HG02884 (cell line): ENCODE measurements at regions not wholly inside any gene's neighbourhood (a gene's known extent, or its start where the extent isn't known, plus 50 kb on each side); places are given as distances from the start of the nearest gene placed in this dataset.

Experiments used
- ATAC-seq: cut with Tn5 transposase; IDR thresholded peaks from one replicate; pipeline ENCODE4 v1.9.1; 2021; ENCODE audit warnings: mild to moderate bottlenecking, moderate library complexity; ENCODE audit not compliant: unreplicated experiment

- ATAC-seq, result no peak
These were observed 629.0 kb downstream of the TBC1D22A start for GRCh38 chr22:47391169-47392053.

DNA sequence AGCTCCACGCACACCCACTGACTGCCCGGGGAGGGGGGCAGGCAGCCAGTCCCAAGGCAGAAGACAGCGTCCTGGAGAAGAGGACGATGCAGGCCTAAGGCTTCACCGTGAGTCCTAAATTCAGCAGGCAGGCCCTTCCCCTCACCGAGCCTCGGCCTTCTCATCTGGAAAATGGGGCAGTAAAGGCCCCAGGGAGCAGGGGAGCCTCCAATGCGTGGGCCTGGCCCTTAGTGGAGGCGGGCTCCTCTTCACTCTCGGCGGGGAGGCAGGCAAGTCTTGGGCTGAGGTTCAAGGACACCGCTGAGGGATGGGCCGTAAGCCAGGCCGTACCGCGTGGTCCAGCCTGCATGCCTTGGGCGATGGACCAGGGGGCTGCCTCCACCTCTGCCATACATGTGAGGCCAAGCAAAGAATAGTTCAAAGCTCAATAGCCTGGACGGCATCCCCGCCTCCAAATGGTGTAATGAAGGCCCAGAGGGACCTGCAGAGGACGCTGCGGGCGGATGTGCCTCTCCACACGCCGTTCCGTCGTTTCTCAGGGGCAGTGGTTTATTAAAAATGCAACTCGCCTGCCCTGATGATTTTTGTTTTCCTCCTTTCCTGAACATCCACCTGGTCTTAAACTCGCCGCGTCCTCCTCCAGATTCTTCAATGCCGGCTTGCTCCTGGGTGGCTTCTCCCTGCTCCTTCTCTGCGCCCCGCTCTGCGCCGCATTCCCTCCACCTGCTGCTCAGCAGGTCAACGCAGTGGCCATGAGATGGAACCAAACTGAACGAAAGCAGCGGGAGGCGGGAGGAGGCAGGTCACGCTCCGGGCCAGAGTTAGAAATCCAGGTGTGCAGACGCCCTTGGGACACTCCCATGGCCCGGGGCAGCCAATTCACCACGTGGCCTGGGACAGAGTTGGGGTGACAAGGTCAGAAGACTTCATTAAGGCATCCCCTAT is 627.8 kb downstream of the TBC1D22A start:
- ATAC-seq, result no peak

DNA sequence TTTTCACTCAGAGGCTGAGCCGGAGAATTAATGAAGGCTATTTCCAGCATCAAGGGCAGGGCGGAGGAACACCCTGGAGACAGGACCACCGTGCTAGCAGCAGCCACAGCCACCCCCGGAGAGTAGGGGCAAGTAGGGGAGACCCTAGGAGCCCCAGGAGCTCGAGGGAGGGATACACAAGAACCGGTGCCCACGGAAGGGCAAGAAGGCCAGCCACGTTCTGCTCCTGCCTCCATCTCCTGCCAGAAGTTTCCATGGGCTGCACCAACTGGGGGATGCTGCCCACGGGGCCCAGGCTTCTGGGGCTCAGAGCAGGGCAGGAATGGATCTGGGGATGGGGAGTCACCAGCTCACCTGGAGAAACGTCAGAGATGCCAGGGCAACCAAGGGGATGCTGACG is 626.8 kb downstream of the TBC1D22A start:
- ATAC-seq, result no peak

GRCh38 chr22:47388778-47389177 is 626.3 kb downstream of the TBC1D22A start:
- no peak for ATAC-seq

GRCh38 chr22:47388331-47388730 is 625.9 kb downstream of the TBC1D22A start:
- no peak for ATAC-seq

- no peak for ATAC-seq
These were observed 624.5 kb downstream of the TBC1D22A start for GRCh38 chr22:47386812-47387510.

- no peak for ATAC-seq
These were observed 622.5 kb downstream of the TBC1D22A start for GRCh38 chr22:47384977-47385376.

DNA sequence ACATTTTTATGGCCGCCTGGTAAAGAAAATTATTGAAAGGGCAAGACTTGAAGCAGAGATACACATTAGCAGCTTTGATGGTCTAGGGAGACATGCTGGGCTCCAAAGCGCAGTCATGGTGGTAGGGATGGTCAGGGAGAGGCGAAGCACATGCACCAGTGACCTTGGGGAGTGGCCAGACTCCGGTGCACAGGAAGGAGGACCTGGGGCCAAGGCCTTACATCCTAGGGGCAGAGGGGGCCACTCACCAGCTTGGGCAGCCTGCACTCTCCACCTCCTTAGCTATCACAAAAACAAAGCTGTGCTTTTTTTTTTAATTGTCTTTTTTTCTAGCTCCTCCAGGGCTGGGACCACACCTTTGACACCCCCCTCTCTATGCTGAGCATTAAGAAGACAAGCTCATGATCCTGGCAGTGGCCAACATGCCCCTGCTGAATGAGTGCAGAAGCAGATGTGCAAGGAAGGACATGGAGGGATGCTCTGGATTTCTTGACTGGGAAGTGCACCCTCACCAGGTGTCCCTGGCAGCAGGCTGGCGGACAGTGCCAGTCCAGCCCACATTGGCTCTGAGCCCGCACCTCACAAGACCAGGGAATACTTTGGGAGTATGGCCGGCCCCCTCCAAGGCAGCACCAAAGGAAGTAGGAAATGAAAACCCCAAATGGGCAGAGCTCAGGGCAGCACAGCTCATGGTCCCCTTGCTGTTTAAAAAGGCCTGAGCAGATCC is 619.9 kb downstream of the TBC1D22A start:
- ATAC-seq, result no peak

GRCh38 chr22:47381240-47381639 is 618.8 kb downstream of the TBC1D22A start:
- no peak for ATAC-seq

DNA sequence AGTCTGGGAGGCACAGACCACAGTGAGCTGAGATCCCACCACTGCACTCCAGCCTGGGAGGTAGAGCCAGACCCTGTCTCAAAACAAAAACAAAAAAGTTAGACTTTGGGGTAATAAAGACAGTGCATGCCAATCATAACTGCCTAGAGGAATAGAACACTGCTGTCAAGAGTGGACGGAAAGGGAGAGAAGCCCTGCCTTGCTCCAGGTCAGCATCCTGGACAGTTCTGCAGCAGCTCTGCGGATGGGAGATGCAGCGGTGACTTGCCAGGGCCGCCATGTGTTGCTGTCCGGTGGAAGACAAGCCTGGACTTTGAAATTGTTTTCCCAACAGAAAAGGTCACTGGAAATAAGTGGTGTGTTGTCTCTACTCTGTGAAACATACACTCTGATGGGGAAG is 618.2 kb downstream of the TBC1D22A start:
- no peak for ATAC-seq

GRCh38 chr22:47379037-47379436 is 616.6 kb downstream of the TBC1D22A start:
- ATAC-seq, result no peak

- ATAC-seq, result no peak
These were observed 615.6 kb downstream of the TBC1D22A start for GRCh38 chr22:47377926-47378560.

GRCh38 chr22:47376901-47377505 is 614.6 kb downstream of the TBC1D22A start:
- no peak for ATAC-seq

GRCh38 chr22:47376322-47376700 is 613.9 kb downstream of the TBC1D22A start:
- ATAC-seq, result no peak

- no peak for ATAC-seq
These were observed 613.3 kb downstream of the TBC1D22A start for GRCh38 chr22:47375621-47376321.

- ATAC-seq, result no peak
These were observed 612.6 kb downstream of the TBC1D22A start for GRCh38 chr22:47374901-47375575.

DNA sequence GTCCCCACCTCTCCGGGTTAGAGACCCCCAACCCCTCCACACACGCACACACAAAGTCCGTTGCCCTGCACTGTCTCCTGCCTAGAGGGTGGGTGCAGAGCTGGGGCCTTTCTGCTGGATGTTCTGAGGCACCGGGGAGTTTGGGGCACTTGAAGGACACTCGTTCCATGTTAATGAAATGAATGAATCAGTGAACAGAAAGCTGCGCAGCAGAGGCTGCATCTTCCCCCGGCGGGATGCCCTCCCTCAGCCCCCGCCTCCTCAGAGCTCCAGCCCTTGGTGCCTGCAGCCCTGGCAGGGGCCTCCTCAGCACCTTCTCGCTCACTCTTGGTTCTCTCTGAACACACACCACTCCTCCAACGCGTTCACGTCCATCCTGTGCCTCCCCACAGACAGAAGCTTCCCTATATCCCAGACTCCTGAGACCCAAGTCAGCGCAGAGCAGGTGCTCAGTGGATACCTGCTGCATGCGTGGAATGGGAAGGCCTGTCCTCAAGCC is 611.9 kb downstream of the TBC1D22A start:
- no peak for ATAC-seq

- no peak for ATAC-seq
These were observed 611.3 kb downstream of the TBC1D22A start for GRCh38 chr22:47373648-47374272.
